ENCODE measurements at regions not wholly inside any gene's neighbourhood (a gene's known extent, or its start where the extent isn't known, plus 50 kb on each side); places are given as distances from the start of the nearest gene placed in this dataset.

DNA sequence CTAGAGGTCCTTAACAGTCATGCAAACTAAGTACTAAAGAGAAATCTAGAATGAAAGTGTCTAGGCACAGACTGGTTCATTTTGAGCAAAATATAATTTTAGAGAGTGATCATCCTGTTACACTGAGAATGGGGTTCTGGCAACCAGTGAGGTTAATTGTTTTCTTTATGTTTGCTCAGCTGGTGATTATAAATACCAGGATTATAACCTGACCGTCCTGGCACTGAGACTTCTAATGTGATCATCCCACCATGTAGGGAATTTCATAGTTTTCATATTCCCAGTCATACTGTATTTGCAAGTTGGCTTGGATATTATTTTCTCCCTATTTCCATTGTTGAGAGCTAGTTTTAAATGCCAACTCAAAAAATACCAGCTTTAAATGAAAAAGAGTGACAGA, 852.5 kb upstream of the LRATD1 start:
- TF ChIP-seq ETV1 (tag; conservative IDR thresholded peaks at IDR 0.05; ENCODE audit: low read depth) (no peak), SAFB (IDR thresholded peaks at IDR 0.05; ENCODE audit: borderline replicate concordance, low read depth, low read length) (no peak), NR2C2 (CRISPR knock-in tag; IDR thresholded peaks at IDR 0.05) (no peak), NR2C2 (tag; IDR thresholded peaks at IDR 0.05) (no peak), LEF1 (IDR thresholded peaks at IDR 0.05) (no peak), SRSF3 (IDR thresholded peaks at IDR 0.05; ENCODE audit: insufficient read depth, low read length) (no peak), CEBPB (tag; IDR thresholded peaks at IDR 0.05) (no peak), ARNT (IDR thresholded peaks at IDR 0.05) (no peak), ID3 (CRISPR knock-in tag; IDR thresholded peaks at IDR 0.05) (no peak), ID3 (tag; IDR thresholded peaks at IDR 0.05) (no peak), ZNF592 (IDR thresholded peaks at IDR 0.05) (no peak), ZNF316 (IDR thresholded peaks at IDR 0.05) (no peak), ZNF217 (CRISPR knock-in tag; IDR thresholded peaks at IDR 0.05) (no peak), HDAC6 (IDR thresholded peaks at IDR 0.05; ENCODE audit: low read depth, low read length) (no peak), E2F1 (CRISPR knock-in tag; IDR thresholded peaks at IDR 0.05) (no peak), ZEB2 (IDR thresholded peaks at IDR 0.05) (no peak), ZNF444 (CRISPR knock-in tag; IDR thresholded peaks at IDR 0.05) (no peak), GATAD2A (IDR thresholded peaks at IDR 0.05) (no peak), PURB (CRISPR knock-in tag; IDR thresholded peaks at IDR 0.05; ENCODE audit: low read depth) (no peak)
- DNase-seq (ENCODE audit: extremely low read depth in 1 of 4, low spot score in 3 of 4), result no peak
- Histone ChIP-seq H3K4me1 (replicated peaks in 1 of 2; ENCODE audit: control insufficient read depth in 2 of 2, insufficient read depth in 2 of 2, low read length in 2 of 2) (no peaks in the 10 kb centered on the region), H3K79me2 (ENCODE audit: control insufficient read depth, insufficient read depth, low read length) (no peaks in the 10 kb centered on the region), H3K27me3 (ENCODE audit: control insufficient read depth in 2 of 2, insufficient read depth in 2 of 2, low read length in 2 of 2) (no peaks in the 10 kb centered on the region), H3K4me2 (ENCODE audit: insufficient read depth, low read length) (no peak overlapping the region), H3K9ac (ENCODE audit: insufficient read depth in 1 of 2, low read depth in 2 of 2, low read length in 2 of 2) (no peak overlapping the region), H3K9me1 (ENCODE audit: control insufficient read depth, insufficient read depth, low read length) (no peaks in the 10 kb centered on the region), H4K20me1 (replicated peaks; ENCODE audit: control insufficient read depth, insufficient read depth, low read length) (no peaks in the 10 kb centered on the region), H2AFZ (ENCODE audit: low read depth, low read length) (no peak overlapping the region), H3K9me3 (replicated peaks; ENCODE audit: control insufficient read depth, insufficient read depth, low read depth, low read length) (no peaks in the 10 kb centered on the region; the same call in 1 of the 2 replicates), H3K36me3 (ENCODE audit: control insufficient read depth, insufficient read depth, low read length) (no peaks in the 10 kb centered on the region), H3K4me3 (no peak overlapping the region), H3K27ac (ENCODE audit: extremely low read depth, low read depth, low read length) (no peak overlapping the region)
- intact Hi-C loops (cut with micrococcal nuclease), result no loop called here
- no peak for ATAC-seq
- CTCF ChIA-PET (ENCODE audit: low intra/inter-chr PET ratio), result no interaction called here
- in situ Hi-C loops (cut with MboI), result no loop called here
- no TSS peak for BruUV-seq (replicated peaks)
- 0% methylated on average over 1 of the region's 1 CpG for WGBS (ENCODE audit: insufficient coverage, low coverage, missing lambda C conversion rate)
- POLR2A ChIA-PET, result no interaction called here
- no peak for FAIRE-seq
